Memory B cell (primary cell): ENCODE measurements at regions not wholly inside any gene's neighbourhood (a gene's known extent, or its start where the extent isn't known, plus 50 kb on each side); places are given as distances from the start of the nearest gene placed in this dataset.
"Not testable (repeated sequence)": the region's sequence is repeated elsewhere in the genome, so short reads cannot be mapped to it uniquely, and the experiment has no call there.

ENCODE experiments used
- ATAC-seq: fragments of 150-1000 bp; cut with Tn5 transposase; 2 replicates; pipeline ENCODE4 v1.10.0; 2021; ENCODE audit warnings: low read depth, mild to moderate bottlenecking, moderate library complexity
- DNase-seq, 2 donors: peaks; one replicate each; pipeline ENCODE4 v3.0.0; 2022; ENCODE audit warnings: low spot score in 2 of 2
- H3K27ac Mint-ChIP-seq: one replicate; pipeline ENCODE4 v1.8.0; 2022; ENCODE audit warnings: mild to moderate bottlenecking, moderate library complexity, mixed read lengths
- H3K27me3 Mint-ChIP-seq: one replicate; pipeline ENCODE4 v1.8.0; 2022; ENCODE audit warnings: mixed read lengths
- H3K36me3 Mint-ChIP-seq: one replicate; pipeline ENCODE4 v1.8.0; 2022; ENCODE audit warnings: mild to moderate bottlenecking, mixed read lengths
- H3K4me1 Mint-ChIP-seq: one replicate; pipeline ENCODE4 v1.8.0; 2022; ENCODE audit warnings: mixed read lengths
- H3K4me3 Mint-ChIP-seq: one replicate; pipeline ENCODE4 v1.8.0; 2022; ENCODE audit warnings: mild to moderate bottlenecking, moderate library complexity, mixed read lengths
- H3K9me3 Mint-ChIP-seq: one replicate; pipeline ENCODE4 v1.8.0; 2022; ENCODE audit warnings: mixed read lengths

- Mint-ChIP-seq H3K36me3 (no peaks in the 10 kb centered on the region), H3K27me3 (peaks cover 18% of the 10 kb centered on the region), H3K9me3 (no peaks in the 10 kb centered on the region), H3K4me1 (peaks cover 5% of the 10 kb centered on the region), H3K4me3 (no peak overlapping the region), H3K27ac (no peak overlapping the region)
- ATAC-seq = no peak
- no peak for DNase-seq
These were observed 80.2 kb upstream of the DMRT1 start for GRCh38 chr9:761176-761792.

- H3K9me3 Mint-ChIP-seq = no peaks in the 10 kb centered on the region
- H3K27ac Mint-ChIP-seq = no peak overlapping the region
- peaks cover 5% of the 10 kb centered on the region for H3K4me1 Mint-ChIP-seq
- no peak overlapping the region for H3K4me3 Mint-ChIP-seq
- no peak for DNase-seq
- peaks cover 18% of the 10 kb centered on the region for H3K27me3 Mint-ChIP-seq
- no peaks in the 10 kb centered on the region for H3K36me3 Mint-ChIP-seq
- no peak for ATAC-seq
These were observed 79.5 kb upstream of the DMRT1 start for GRCh38 chr9:761793-762560.

DNA sequence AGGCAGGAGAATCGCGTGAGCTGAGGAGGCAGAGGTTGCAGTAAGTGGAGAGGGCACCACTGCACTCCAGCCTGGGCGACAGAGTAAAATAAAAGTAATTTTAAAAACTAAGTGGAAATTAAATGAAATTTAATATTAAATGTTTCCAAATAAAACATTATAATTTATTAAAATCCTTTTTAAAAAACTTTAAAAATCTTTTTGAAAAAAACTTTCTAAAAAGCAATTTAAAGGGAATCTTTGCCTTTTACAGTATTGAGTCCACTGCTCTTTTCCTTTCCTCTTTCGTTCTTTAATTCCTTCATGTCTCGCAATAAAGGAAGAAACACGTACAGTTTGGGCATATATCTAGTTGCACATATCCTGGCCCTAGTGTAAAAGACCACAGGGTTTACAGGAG lies 77.8 kb upstream of the DMRT1 start:
- Mint-ChIP-seq H3K9me3 (no peaks in the 10 kb centered on the region), H3K27ac (no peak overlapping the region), H3K36me3 (no peaks in the 10 kb centered on the region), H3K4me3 (no peak overlapping the region), H3K27me3 (peaks cover 20% of the 10 kb centered on the region), H3K4me1 (peaks cover 3% of the 10 kb centered on the region)
- ATAC-seq (no peak), DNase-seq (no peak)

- H3K4me1 Mint-ChIP-seq = peaks cover 2% of the 10 kb centered on the region
- no peaks in the 10 kb centered on the region for H3K9me3 Mint-ChIP-seq
- DNase-seq = peak in 1 of 2 donors; percentile 29
- ATAC-seq = peak; percentile 96
- H3K27ac Mint-ChIP-seq = peak overlapping the region; percentile 5
- H3K27me3 Mint-ChIP-seq = peaks cover 22% of the 10 kb centered on the region
- peak overlapping the region; percentile 31 for H3K4me3 Mint-ChIP-seq
- peaks cover under 1% of the 10 kb centered on the region for H3K36me3 Mint-ChIP-seq
These were observed 77.4 kb upstream of the DMRT1 start for GRCh38 chr9:764105-764524.

- H3K4me3 Mint-ChIP-seq = no peak overlapping the region
- H3K27me3 Mint-ChIP-seq = peaks cover 24% of the 10 kb centered on the region
- H3K36me3 Mint-ChIP-seq = peaks cover 5% of the 10 kb centered on the region
- DNase-seq = no peak
- H3K27ac Mint-ChIP-seq = no peak overlapping the region
- H3K9me3 Mint-ChIP-seq = peaks cover 5% of the 10 kb centered on the region
- ATAC-seq = no peak
- peaks cover 2% of the 10 kb centered on the region for H3K4me1 Mint-ChIP-seq
These were observed 76.5 kb upstream of the DMRT1 start for GRCh38 chr9:764986-765385.

DNA sequence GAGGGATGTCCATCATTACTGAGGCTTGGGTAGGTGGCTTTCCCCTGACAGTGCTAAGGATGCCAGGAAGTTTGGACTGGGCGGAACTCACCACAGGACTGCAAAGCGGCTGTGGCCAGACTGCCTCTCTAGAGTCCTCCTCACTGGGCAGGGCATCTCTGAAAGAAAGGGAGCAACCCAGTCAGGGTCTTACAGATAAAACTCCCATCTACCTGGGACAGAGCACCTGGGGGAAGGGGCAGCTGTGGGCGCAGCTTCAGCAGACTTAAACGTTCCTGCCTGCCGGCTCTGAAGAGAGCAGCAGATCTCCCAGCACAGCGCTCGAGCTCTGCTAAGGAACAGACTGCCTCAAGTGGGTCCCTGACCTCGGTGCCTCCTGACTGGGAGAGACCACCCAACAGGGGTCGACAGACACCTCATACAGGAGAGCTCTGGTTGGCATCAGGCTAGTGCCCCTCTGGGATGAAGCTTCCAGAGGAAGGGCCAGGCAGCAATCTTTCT lies 74.4 kb upstream of the DMRT1 start:
- not testable (repeated sequence) for H3K4me1 Mint-ChIP-seq

GRCh38 chr9:776086-776485 lies 65.4 kb upstream of the DMRT1 start:
- Mint-ChIP-seq H3K4me1 (no peaks in the 10 kb centered on the region), H3K27ac (no peak overlapping the region), H3K4me3 (no peak overlapping the region), H3K9me3 (peaks cover 16% of the 10 kb centered on the region), H3K36me3 (peaks cover 4% of the 10 kb centered on the region), H3K27me3 (peaks cover 6% of the 10 kb centered on the region)
- no peak for ATAC-seq
- DNase-seq = no peak

More for the DNA sequence above, 74.4 kb upstream of the DMRT1 start:
- not testable (repeated sequence) for H3K4me3 Mint-ChIP-seq, H3K27ac Mint-ChIP-seq, H3K36me3 Mint-ChIP-seq, H3K9me3 Mint-ChIP-seq, ATAC-seq, DNase-seq
- H3K27me3 Mint-ChIP-seq = peaks cover 30% of the 10 kb centered on the region

DNA sequence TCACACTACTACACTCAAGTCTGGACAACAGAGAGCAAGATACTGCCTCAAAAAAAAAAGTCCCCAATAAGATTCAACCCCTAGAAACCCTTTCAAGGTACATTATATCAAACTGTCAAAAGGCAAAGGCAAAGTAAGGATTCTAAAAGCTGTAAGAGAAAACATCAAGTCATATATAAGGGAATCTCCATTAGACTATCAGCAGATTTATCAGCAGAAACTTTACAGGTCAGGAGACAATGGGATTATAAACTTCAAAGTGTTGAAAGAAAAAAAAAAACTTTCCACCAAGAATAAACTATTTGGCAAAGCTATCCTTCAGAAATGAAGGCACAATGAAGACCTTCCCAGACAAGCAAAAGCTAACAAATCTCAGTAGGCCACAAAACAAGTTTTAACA lies 63.5 kb upstream of the DMRT1 start:
- H3K9me3 Mint-ChIP-seq = peaks cover 14% of the 10 kb centered on the region
- peaks cover 5% of the 10 kb centered on the region for H3K27me3 Mint-ChIP-seq
- no peak overlapping the region for H3K27ac Mint-ChIP-seq
- peaks cover 4% of the 10 kb centered on the region for H3K36me3 Mint-ChIP-seq
- no peaks in the 10 kb centered on the region for H3K4me1 Mint-ChIP-seq
- ATAC-seq (no peak), DNase-seq (no peak)
- no peak overlapping the region for H3K4me3 Mint-ChIP-seq

GRCh38 chr9:784202-784601 lies 57.3 kb upstream of the DMRT1 start:
- H3K9me3 Mint-ChIP-seq = peaks cover 3% of the 10 kb centered on the region
- no peaks in the 10 kb centered on the region for H3K36me3 Mint-ChIP-seq
- no peak for DNase-seq
- H3K27ac Mint-ChIP-seq = no peak overlapping the region
- no peak overlapping the region for H3K4me3 Mint-ChIP-seq
- peaks cover 2% of the 10 kb centered on the region for H3K4me1 Mint-ChIP-seq
- H3K27me3 Mint-ChIP-seq = peaks cover 2% of the 10 kb centered on the region
- ATAC-seq = no peak

GRCh38 chr9:784916-785315 lies 56.6 kb upstream of the DMRT1 start:
- H3K4me1 Mint-ChIP-seq = peaks cover 2% of the 10 kb centered on the region
- H3K4me3 Mint-ChIP-seq = no peak overlapping the region
- no peak overlapping the region for H3K27ac Mint-ChIP-seq
- no peaks in the 10 kb centered on the region for H3K9me3 Mint-ChIP-seq
- ATAC-seq (no peak), DNase-seq (no peak)
- H3K27me3 Mint-ChIP-seq = peaks cover 2% of the 10 kb centered on the region
- no peaks in the 10 kb centered on the region for H3K36me3 Mint-ChIP-seq

- Mint-ChIP-seq H3K36me3 (no peaks in the 10 kb centered on the region), H3K4me3 (no peak overlapping the region), H3K27me3 (peaks cover 1% of the 10 kb centered on the region), H3K27ac (no peak overlapping the region), H3K4me1 (peaks cover 2% of the 10 kb centered on the region), H3K9me3 (no peaks in the 10 kb centered on the region)
- DNase-seq (no peak), ATAC-seq (no peak)
These were observed 55.5 kb upstream of the DMRT1 start for GRCh38 chr9:785997-786396.

DNA sequence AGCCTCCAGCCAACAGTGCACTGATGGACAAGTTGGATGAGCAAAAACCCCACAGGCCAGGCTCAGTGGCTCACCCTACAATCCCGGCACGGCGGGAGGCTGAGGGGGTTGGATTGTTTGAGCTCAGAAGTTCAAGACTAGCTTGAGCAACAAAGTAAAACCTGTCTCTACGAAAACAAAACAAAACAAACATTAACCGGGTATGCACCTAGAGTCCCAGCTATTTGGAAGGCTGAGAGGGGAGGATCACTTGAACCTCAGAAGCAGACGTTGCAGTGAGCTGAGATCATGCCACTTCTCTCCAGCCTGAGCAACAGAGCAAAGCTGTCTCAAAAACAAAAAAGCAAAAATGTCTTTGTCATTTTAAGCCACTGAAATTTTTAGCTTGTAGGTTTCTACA lies 55.1 kb upstream of the DMRT1 start:
- Mint-ChIP-seq H3K4me3 (no peak overlapping the region), H3K4me1 (peaks cover 2% of the 10 kb centered on the region), H3K36me3 (no peaks in the 10 kb centered on the region), H3K27ac (no peak overlapping the region), H3K27me3 (no peaks in the 10 kb centered on the region), H3K9me3 (no peaks in the 10 kb centered on the region)
- DNase-seq (no peak), ATAC-seq (no peak)

DNA sequence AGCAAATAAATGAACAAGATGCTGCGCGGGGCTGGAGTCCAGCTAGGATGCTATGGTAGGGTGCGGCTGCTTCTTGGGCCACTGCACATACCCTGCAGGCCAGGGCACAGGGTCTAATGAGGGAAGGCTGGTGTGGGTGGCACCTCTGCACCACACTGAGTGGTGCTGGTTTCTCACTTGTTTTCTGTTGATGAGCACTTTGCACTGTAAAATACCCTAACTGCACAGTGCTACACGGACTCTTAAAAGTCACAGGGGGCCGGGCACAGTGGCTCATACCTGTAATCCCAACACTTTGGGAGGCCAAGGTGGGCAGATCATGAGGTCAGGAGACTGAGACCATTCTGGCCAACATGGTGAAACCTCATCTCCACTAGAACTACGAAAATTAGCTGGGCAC lies 52.7 kb upstream of the DMRT1 start:
- H3K36me3 Mint-ChIP-seq = no peaks in the 10 kb centered on the region
- no peak for ATAC-seq

More for the DNA sequence above, 52.7 kb upstream of the DMRT1 start:
- no peaks in the 10 kb centered on the region for H3K9me3 Mint-ChIP-seq
- peaks cover 2% of the 10 kb centered on the region for H3K27me3 Mint-ChIP-seq
- H3K4me1 Mint-ChIP-seq = peaks cover 2% of the 10 kb centered on the region
- no peak overlapping the region for H3K27ac Mint-ChIP-seq
- no peak overlapping the region for H3K4me3 Mint-ChIP-seq
- no peak for DNase-seq
